K562 (cell line): ENCODE measurements at regions not wholly inside any gene's neighbourhood (a gene's known extent, or its start where the extent isn't known, plus 50 kb on each side); places are given as distances from the start of the nearest gene placed in this dataset.

Experiments
- ATAC-seq: fragments of 200-7000 bp; cut with Tn5 transposase; 3 replicates; pipeline ENCODE4 v1.9.1; 2020; ENCODE audit warnings: moderate library complexity
- BruUV-seq: library from RNA; stranded (reverse); fragments of 400-500 nt; replicated peaks from 2 replicates; lab custom pipeline; 2021; lab: Mats Ljungman, UMichigan
- CTCF ChIA-PET: fragments of 300-600 bp; formaldehyde crosslinking; extraction: SDS; loops from one replicate; lab custom pipeline; 2021; ENCODE audit warnings: low intra/inter-chr PET ratio; lab: Yijun Ruan, JAX
- POLR2A ChIA-PET: fragments of 300-600, 350-650 bp; sonication (Branson Sonifier 250); formaldehyde crosslinking; extraction: SDS; loops from one replicate; lab custom pipeline; 2021; ENCODE audit warnings: antibody characterized with exemption, inconsistent platforms; lab: Yijun Ruan, JAX
- DNase-seq, 4 experiments: peaks; one replicate each; pipeline versions ENCODE4 v3.0.0 to v3.0.0-alpha.2; 2011 to 2018; ENCODE audit warnings: low spot score in 3 of 4, mixed read lengths in 3 of 4; ENCODE audit errors: extremely low read depth in 1 of 4
- FAIRE-seq: peaks from 2 replicates; lab custom pipeline; 2011; peaks lifted over from hg19 to GRCh38; lab: Jason Lieb, UNC
- H2AFZ ChIP-seq: 2 replicates; pipeline ENCODE4 v1.6.0; 2011; ENCODE audit warnings: low read depth, low read length, control low read depth, inconsistent platforms
- H3K27ac ChIP-seq: fragments of 200-600 bp; 3 replicates; pipeline ENCODE4 v1.8.0; 2011; ENCODE audit warnings: low read depth, mild to moderate bottlenecking, control low read depth, inconsistent platforms, low read length, moderate library complexity, mixed read lengths; ENCODE audit errors: extremely low read depth
- H3K27me3 ChIP-seq, 2 experiments: fragments of 300-600 bp in 1 of 2; 2 replicates in 1 of 2; 3 replicates in 1 of 2; pipeline versions ENCODE4 v1.6.0 to v1.8.0; 2011; ENCODE audit warnings: inconsistent platforms in 2 of 2, low read length in 2 of 2, mild to moderate bottlenecking in 1 of 2, mixed read lengths in 1 of 2, moderate library complexity in 1 of 2; ENCODE audit not compliant: control insufficient read depth in 2 of 2, insufficient read depth in 2 of 2
- H3K36me3 ChIP-seq: fragments of 300-600 bp; 3 replicates; pipeline ENCODE4 v1.8.0; 2011; ENCODE audit warnings: mild to moderate bottlenecking, low read length, inconsistent platforms; ENCODE audit not compliant: control insufficient read depth, insufficient read depth
- H3K4me1 ChIP-seq, 2 experiments: fragments of 200-600 bp in 1 of 2; replicated peaks in 1 of 2; 2 replicates in 1 of 2; 3 replicates in 1 of 2; pipeline versions ENCODE4 v1.5.1 to v1.8.0; 2011; ENCODE audit warnings: inconsistent platforms in 2 of 2, low read length in 2 of 2, mild to moderate bottlenecking in 1 of 2, mixed read lengths in 1 of 2, moderate library complexity in 1 of 2; ENCODE audit not compliant: control insufficient read depth in 2 of 2, insufficient read depth in 2 of 2
- H3K4me2 ChIP-seq: 2 replicates; pipeline ENCODE4 v1.6.1; 2011; ENCODE audit warnings: low read length, control low read depth, inconsistent platforms, mixed read lengths; ENCODE audit not compliant: insufficient read depth
- H3K4me3 ChIP-seq: fragments of 200-600 bp; sonication (generic), shearing (Covaris generic); 2 replicates; pipeline ENCODE4 v1.5.1; 2016; ENCODE audit warnings: control low read depth, inconsistent platforms
- H3K79me2 ChIP-seq: fragments of 200-600 bp; 3 replicates; pipeline ENCODE4 v1.8.0; 2011; ENCODE audit warnings: low read length, inconsistent platforms; ENCODE audit not compliant: control insufficient read depth, insufficient read depth
- H3K9ac ChIP-seq, 2 experiments: 2 replicates each; pipeline versions ENCODE4 v1.6.0 to v1.6.1; 2011; ENCODE audit warnings: low read depth in 2 of 2, low read length in 2 of 2, control low read depth in 1 of 2, inconsistent platforms in 1 of 2, mild to moderate bottlenecking in 1 of 2, mixed read lengths in 1 of 2; ENCODE audit not compliant: insufficient read depth in 1 of 2
- H3K9me1 ChIP-seq: one replicate; pipeline ENCODE4 v1.6.0; 2011; ENCODE audit warnings: inconsistent platforms, mild to moderate bottlenecking, low read length, moderate library complexity; ENCODE audit not compliant: control insufficient read depth, insufficient read depth
- H3K9me3 ChIP-seq: replicated peaks from 2 replicates; pipeline ENCODE4 v1.5.1; 2011; ENCODE audit warnings: low read depth, low read length, inconsistent platforms; ENCODE audit not compliant: control insufficient read depth, insufficient read depth
- H4K20me1 ChIP-seq: replicated peaks from 2 replicates; pipeline ENCODE4 v1.6.1; 2011; ENCODE audit warnings: low read length, inconsistent platforms, mixed read lengths; ENCODE audit not compliant: control insufficient read depth, insufficient read depth
- ARID2 ChIP-seq: fragments of 450-650 bp; IDR thresholded peaks from 2 replicates; pipeline ENCODE4 v1.6.1; 2017; ENCODE audit warnings: antibody characterized with exemption, mild to moderate bottlenecking
- HMG20A ChIP-seq: fragments of 450-650 bp; formaldehyde crosslinking; conservative IDR thresholded peaks from 2 replicates; pipeline ENCODE4 v1.4.0; 2020; ENCODE audit warnings: mild to moderate bottlenecking, mixed read lengths
- MAFF ChIP-seq: IDR thresholded peaks from 2 replicates; pipeline ENCODE4 v1.6.1; 2012; ENCODE audit warnings: low read length, improper control_type of control experiment
- NONO ChIP-seq, 2 experiments: fragments of 200-400 bp in 1 of 2; fragments of 450-650 bp in 1 of 2; formaldehyde crosslinking in 1 of 2; IDR thresholded peaks; 2 replicates each; pipeline ENCODE4 v1.6.1; 2017; ENCODE audit warnings: low read depth in 2 of 2, mild to moderate bottlenecking in 2 of 2, moderate library complexity in 2 of 2, low read length in 1 of 2
- PHB2 ChIP-seq: fragments of 450-650 bp; IDR thresholded peaks from 2 replicates; pipeline ENCODE4 v1.6.1; 2017; ENCODE audit warnings: low read depth
- PRPF4 ChIP-seq: fragments of 200-400 bp; formaldehyde crosslinking; IDR thresholded peaks from one replicate; pipeline ENCODE4 v1.6.1; 2017; ENCODE audit warnings: low read length, low read depth, mild to moderate bottlenecking; ENCODE audit not compliant: insufficient read depth, poor library complexity, severe bottlenecking
- RBM22 ChIP-seq: fragments of 200-400 bp; formaldehyde crosslinking; IDR thresholded peaks from 2 replicates; pipeline ENCODE4 v1.6.1; 2018; ENCODE audit warnings: low read length, low read depth; ENCODE audit not compliant: poor library complexity, severe bottlenecking
- XRCC4 ChIP-seq: IDR thresholded peaks from one replicate; pipeline ENCODE4 v1.6.1; 2011; ENCODE audit not compliant: insufficient read depth, insufficient read length; ENCODE audit errors: extremely low read depth
- ZFPM2 ChIP-seq: fragments of 250-450 bp; sonication (Bioruptor Pico); IDR thresholded peaks from 2 replicates; pipeline ENCODE4 v1.5.1; 2022; ENCODE audit warnings: mild to moderate bottlenecking
- WGBS: fragments of 100-300 bp; shearing (Covaris generic); methylation state at CpG from one replicate; pipeline ENCODE4 v1.1.6; 2016; ENCODE audit warnings: low coverage, mixed read lengths; ENCODE audit not compliant: insufficient coverage; ENCODE audit errors: missing lambda C conversion rate; 5-methylcytosine and 5-hydroxymethylcytosine counted together
- in situ Hi-C: fragments of 300-500 bp; cut with MboI; formaldehyde crosslinking; loops from 4 replicates; pipeline ENCODE4 v1.15.0; 2018; ENCODE audit warnings: inconsistent platforms, mixed read lengths
- intact Hi-C: fragments of 100-400 bp; cut with micrococcal nuclease; formaldehyde crosslinking; loops from 2 replicates; pipeline ENCODE4 v1.14.2; 2022
- TF ChIP-seq, protein P1 (sequence below): sonication (generic); formaldehyde crosslinking; IDR thresholded peaks from 2 replicates; pipeline ENCODE4 v1.9.0; 2022; ENCODE audit warnings: mild to moderate bottlenecking, missing genetic modification reagents
- TF ChIP-seq, protein P2 (sequence below): fragments of 250-450 bp; sonication (Bioruptor Pico); IDR thresholded peaks from 2 replicates; pipeline ENCODE4 v1.4.0; 2020; ENCODE audit warnings: mild to moderate bottlenecking, moderate library complexity
- TF ChIP-seq, protein P3 (sequence below): fragments of 200-800 bp; sonication (Bioruptor generic); IDR thresholded peaks from 2 replicates; pipeline ENCODE4 v1.6.1; 2017; ENCODE audit warnings: missing genetic modification characterization, missing compliant biosample characterization
- TF ChIP-seq, protein P4 (sequence below): fragments of 250-450 bp; sonication (Bioruptor Pico); IDR thresholded peaks from 2 replicates; pipeline ENCODE4 v1.6.1; 2021; ENCODE audit warnings: mild to moderate bottlenecking

DNA sequence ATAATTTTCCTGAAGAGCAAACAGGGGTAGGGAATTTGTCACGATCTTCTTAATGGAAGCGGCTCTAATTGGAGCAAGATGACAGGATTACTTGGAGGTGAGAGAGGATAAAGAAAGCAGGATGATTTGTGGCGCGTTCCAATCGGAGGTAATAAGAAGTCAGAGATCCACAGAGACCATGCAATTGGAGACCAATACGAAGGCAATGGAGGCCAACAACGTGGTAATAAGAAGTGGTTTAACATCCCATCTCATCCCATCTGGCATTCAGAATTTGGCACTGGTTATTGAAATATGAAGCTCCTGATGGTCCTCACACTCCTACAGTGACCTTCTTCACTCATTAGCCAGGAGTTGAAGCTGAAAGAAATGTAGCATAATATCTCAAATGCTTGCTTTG lies 130.6 kb downstream of the DLEU7 start:
- in situ Hi-C loops: no loop called here
- Histone ChIP-seq H3K9me3 (no peaks in the 10 kb centered on the region), H3K27ac (no peak overlapping the region), H3K4me3 (no peak overlapping the region), H3K36me3 (no peaks in the 10 kb centered on the region), H3K9me1 (no peaks in the 10 kb centered on the region), H2AFZ (no peak overlapping the region), H3K27me3 (peaks cover 0 to 17% of the 10 kb centered on the region in 2 experiments; a peak in 2 of 5 replicates), H3K4me1 (no peaks in the 10 kb centered on the region), H3K9ac (no peak overlapping the region), H3K79me2 (no peaks in the 10 kb centered on the region), H3K4me2 (no peak overlapping the region)
- DNase-seq (no peak), FAIRE-seq (no peak)
- ChIA-PET POLR2A (no interaction called here), CTCF (no interaction called here)
- WGBS: 41% methylated on average over 7 of the region's 7 CpGs
- TF ChIP-seq PHB2: no peak
- TF ChIP-seq, protein P1, sequence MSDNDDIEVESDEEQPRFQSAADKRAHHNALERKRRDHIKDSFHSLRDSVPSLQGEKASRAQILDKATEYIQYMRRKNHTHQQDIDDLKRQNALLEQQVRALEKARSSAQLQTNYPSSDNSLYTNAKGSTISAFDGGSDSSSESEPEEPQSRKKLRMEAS (CRISPR knock-in tag): no peak
- no peak for TF ChIP-seq PRPF4
- TF ChIP-seq HMG20A: no peak
- TF ChIP-seq, protein P2, sequence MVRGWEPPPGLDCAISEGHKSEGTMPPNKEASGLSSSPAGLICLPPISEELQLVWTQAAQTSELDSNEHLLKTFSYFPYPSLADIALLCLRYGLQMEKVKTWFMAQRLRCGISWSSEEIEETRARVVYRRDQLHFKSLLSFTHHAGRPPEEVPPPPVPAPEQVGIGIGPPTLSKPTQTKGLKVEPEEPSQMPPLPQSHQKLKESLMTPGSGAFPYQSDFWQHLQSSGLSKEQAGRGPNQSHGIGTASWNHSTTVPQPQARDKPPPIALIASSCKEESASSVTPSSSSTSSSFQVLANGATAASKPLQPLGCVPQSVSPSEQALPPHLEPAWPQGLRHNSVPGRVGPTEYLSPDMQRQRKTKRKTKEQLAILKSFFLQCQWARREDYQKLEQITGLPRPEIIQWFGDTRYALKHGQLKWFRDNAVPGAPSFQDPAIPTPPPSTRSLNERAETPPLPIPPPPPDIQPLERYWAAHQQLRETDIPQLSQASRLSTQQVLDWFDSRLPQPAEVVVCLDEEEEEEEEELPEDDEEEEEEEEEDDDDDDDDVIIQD (CRISPR knock-in tag): no peak
- TF ChIP-seq, protein P3, sequence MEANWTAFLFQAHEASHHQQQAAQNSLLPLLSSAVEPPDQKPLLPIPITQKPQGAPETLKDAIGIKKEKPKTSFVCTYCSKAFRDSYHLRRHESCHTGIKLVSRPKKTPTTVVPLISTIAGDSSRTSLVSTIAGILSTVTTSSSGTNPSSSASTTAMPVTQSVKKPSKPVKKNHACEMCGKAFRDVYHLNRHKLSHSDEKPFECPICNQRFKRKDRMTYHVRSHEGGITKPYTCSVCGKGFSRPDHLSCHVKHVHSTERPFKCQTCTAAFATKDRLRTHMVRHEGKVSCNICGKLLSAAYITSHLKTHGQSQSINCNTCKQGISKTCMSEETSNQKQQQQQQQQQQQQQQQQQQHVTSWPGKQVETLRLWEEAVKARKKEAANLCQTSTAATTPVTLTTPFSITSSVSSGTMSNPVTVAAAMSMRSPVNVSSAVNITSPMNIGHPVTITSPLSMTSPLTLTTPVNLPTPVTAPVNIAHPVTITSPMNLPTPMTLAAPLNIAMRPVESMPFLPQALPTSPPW (CRISPR knock-in tag): no peak
- no peak for TF ChIP-seq MAFF
- TF ChIP-seq RBM22: no peak
- TF ChIP-seq NONO (IDR thresholded peaks at IDR 0.05; ENCODE audit: low read depth in 2 of 2, low read length in 1 of 2): no peak
- no peak for TF ChIP-seq ARID2
- TF ChIP-seq ZFPM2 (CRISPR knock-in tag): no peak
- TF ChIP-seq XRCC4: no peak
- TF ChIP-seq, protein P4, sequence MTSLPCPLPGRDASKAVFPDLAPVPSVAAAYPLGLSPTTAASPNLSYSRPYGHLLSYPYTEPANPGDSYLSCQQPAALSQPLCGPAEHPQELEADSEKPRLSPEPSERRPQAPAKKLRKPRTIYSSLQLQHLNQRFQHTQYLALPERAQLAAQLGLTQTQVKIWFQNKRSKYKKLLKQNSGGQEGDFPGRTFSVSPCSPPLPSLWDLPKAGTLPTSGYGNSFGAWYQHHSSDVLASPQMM (CRISPR knock-in tag): no peak
- TF ChIP-seq, all 486 proteins: peak for 0
- intact Hi-C loops: no loop called here
- H4K20me1 ChIP-seq: no peaks in the 10 kb centered on the region
- no peak for ATAC-seq
- BruUV-seq: no TSS peak
